Esophagus muscularis mucosa (tissue), 4 donors: ENCODE measurements at regions not wholly inside any gene's neighbourhood (a gene's known extent, or its start where the extent isn't known, plus 50 kb on each side); places are given as distances from the start of the nearest gene placed in this dataset.

Experiments used
- DNase-seq: peaks from one replicate; pipeline ENCODE4 v3.0.0-alpha.2; 2017; ENCODE audit errors: extremely low spot score
- H3K27ac ChIP-seq, 4 donors: fragments of 200-600 bp; sonication (generic); replicated peaks in 1 of 4; 1 replicate in 3 of 4; 2 replicates in 1 of 4; pipeline ENCODE4 v1.5.1; 2016 to 2019; ENCODE audit warnings: mild to moderate bottlenecking in 1 of 4
- H3K27me3 ChIP-seq, 4 donors: fragments of 200-600 bp; sonication (generic); one replicate each; pipeline versions ENCODE4 v1.5.1 to v1.6.0; 2016 to 2019
- H3K36me3 ChIP-seq, 4 donors: fragments of 200-600 bp; sonication (generic); one replicate each; pipeline ENCODE4 v1.5.1; 2016 to 2019
- H3K4me1 ChIP-seq, 4 donors: fragments of 200-600 bp; sonication (generic); one replicate each; pipeline ENCODE4 v1.5.1; 2016 to 2019
- H3K4me3 ChIP-seq, 4 donors: fragments of 200-600 bp; sonication (generic); 1 replicate in 2 of 4; 2 replicates in 2 of 4; pipeline ENCODE4 v1.5.1; 2016 to 2019; ENCODE audit warnings: mild to moderate bottlenecking in 4 of 4, moderate library complexity in 1 of 4
- H3K9me3 ChIP-seq, 4 donors: fragments of 200-600 bp; sonication (generic); 1 replicate in 3 of 4; 2 replicates in 1 of 4; pipeline ENCODE4 v1.5.1; 2016 to 2019
- CTCF ChIP-seq, 3 experiments: fragments of 200-600 bp in 2 of 3; fragments of 450-650 bp in 1 of 3; sonication (generic) in 2 of 3; IDR thresholded peaks; one replicate each; pipeline ENCODE4 v1.5.1; 2017 to 2019; ENCODE audit warnings: antibody characterized with exemption in 3 of 3, mild to moderate bottlenecking in 2 of 3, moderate library complexity in 1 of 3
- EP300 ChIP-seq: sonication (generic); formaldehyde crosslinking; IDR thresholded peaks from one replicate; pipeline ENCODE4 v1.6.1; 2017; ENCODE audit warnings: antibody characterized with exemption
- POLR2A ChIP-seq: fragments of 450-650 bp; IDR thresholded peaks from one replicate; pipeline ENCODE4 v1.6.1; 2017; ENCODE audit warnings: antibody characterized with exemption, moderate library complexity, mild to moderate bottlenecking, low read depth
- POLR2AphosphoS5 ChIP-seq, 2 donors: sonication (generic); formaldehyde crosslinking; IDR thresholded peaks; one replicate each; pipeline ENCODE4 v1.6.1; 2017; ENCODE audit warnings: antibody characterized with exemption in 2 of 2
- WGBS: methylation state at CpG from one replicate; pipeline ENCODE4 v1.1.5; 2018; 5-methylcytosine and 5-hydroxymethylcytosine counted together
- intact Hi-C: fragments of 100-400 bp; cut with DNase I; formaldehyde crosslinking; loops from one replicate; pipeline ENCODE4 v1.15.1; 2023

DNA sequence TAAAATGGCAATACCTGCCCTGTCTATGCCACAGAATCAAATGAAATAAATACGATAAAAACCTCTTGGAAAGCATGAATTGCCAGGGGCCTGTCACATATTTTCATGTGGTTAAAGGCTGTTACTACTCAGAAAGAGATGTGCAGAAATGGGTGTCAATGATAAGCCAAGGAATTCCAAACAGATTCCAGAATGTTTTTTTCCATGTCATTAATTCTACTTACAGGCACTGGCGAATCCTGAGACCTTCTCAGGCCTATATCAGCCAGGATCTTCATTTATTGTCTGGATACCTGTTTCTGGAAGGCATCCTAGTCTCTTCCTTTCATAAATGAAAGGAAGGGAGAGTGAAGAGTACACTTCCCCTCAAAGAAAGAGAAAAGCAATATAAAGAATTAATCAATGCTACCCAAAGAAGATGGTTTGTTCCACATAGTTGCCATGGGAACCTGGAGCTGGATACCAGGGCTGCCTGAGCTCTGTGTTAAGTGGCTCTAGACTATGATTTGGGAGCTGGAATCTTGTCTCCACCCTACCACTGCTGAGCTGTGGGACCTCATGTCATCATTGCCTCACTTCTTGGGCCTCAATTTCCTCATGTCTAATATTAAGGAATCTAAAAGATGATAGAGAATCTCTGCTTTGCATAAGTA is 335.1 kb upstream of the SKOR2 start:
- 52% methylated on average over 2 of the region's 2 CpGs for WGBS
- intact Hi-C loops = no loop called here
- no peaks in the 10 kb centered on the region for H3K4me1 ChIP-seq
- no peaks in the 10 kb centered on the region for H3K36me3 ChIP-seq
- peaks cover 0 to 3% (median 0%) of the 10 kb centered on the region in 4 donors for H3K27me3 ChIP-seq
- no peaks in the 10 kb centered on the region for H3K9me3 ChIP-seq
- no peak overlapping the region for H3K4me3 ChIP-seq
- DNase-seq = no peak
- H3K27ac ChIP-seq = no peak overlapping the region
- TF ChIP-seq POLR2AphosphoS5 (IDR thresholded peaks at IDR 0.05) (no peak), CTCF (IDR thresholded peaks at IDR 0.05) (no peak), EP300 (no peak), POLR2A (no peak)

DNA sequence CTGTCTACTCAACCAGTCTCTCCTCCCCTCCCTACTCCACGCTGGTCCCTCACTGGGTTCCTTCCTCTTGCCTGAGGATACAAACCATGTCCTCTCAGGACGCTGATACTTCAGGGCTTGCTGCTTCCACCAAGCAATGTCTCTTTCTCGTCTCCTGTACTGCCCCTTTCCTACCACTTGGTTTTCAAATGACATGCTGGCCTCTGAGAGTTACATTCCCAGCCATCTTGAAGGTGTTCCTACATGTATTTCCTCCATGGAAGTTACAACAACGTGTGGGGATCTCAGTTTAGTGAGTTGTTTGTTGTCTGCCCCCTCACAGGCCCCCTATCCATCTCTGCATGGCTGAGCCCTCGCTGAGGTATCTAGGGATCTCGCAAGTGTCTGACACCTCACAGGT is 334.5 kb upstream of the SKOR2 start:
- no peak for DNase-seq
- Histone ChIP-seq H3K4me3 (no peak overlapping the region), H3K36me3 (no peaks in the 10 kb centered on the region), H3K27ac (no peak overlapping the region), H3K27me3 (no peaks in the 10 kb centered on the region), H3K9me3 (no peaks in the 10 kb centered on the region), H3K4me1 (no peaks in the 10 kb centered on the region)
- no peak for TF ChIP-seq EP300
- TF ChIP-seq POLR2A = no peak
- TF ChIP-seq POLR2AphosphoS5 (IDR thresholded peaks at IDR 0.05) = no peak
- no peak for TF ChIP-seq CTCF (IDR thresholded peaks at IDR 0.05)
- 48% methylated on average over 6 of the region's 6 CpGs for WGBS
- intact Hi-C loops = no loop called here

GRCh38 chr18:47585136-47585535 is 333.7 kb upstream of the SKOR2 start:
- H3K36me3 ChIP-seq = no peaks in the 10 kb centered on the region
- H3K27ac ChIP-seq = no peak overlapping the region
- 39% methylated on average over 5 of the region's 5 CpGs for WGBS
- H3K9me3 ChIP-seq = no peaks in the 10 kb centered on the region
- intact Hi-C loops = no loop called here
- TF ChIP-seq POLR2AphosphoS5 (IDR thresholded peaks at IDR 0.05) (no peak), EP300 (no peak), POLR2A (no peak), CTCF (IDR thresholded peaks at IDR 0.05) (no peak)
- H3K4me3 ChIP-seq = no peak overlapping the region
- DNase-seq = no peak
- no peaks in the 10 kb centered on the region for H3K4me1 ChIP-seq
- H3K27me3 ChIP-seq = peaks cover 0 to 5% (median 0%) of the 10 kb centered on the region in 4 donors

DNA sequence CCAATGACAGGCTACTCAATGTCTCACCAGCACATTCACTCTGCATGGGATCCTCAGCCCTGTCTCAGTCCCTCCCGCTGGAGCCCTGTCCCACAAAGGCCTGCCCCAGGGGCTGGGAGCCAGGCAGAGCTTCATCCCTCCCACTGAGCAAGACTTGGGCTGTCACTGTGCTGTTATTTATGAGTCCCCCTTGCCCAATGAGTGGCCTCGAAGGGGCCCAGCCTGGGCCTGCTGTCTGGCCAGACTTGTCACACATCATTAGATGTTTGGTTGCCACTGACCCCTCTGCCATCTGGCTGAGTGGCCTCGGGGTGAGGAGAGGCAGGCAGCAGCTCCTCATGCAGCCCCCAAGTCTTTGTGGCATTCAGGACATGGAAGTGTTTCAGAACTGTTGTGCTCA is 330.6 kb upstream of the SKOR2 start:
- Histone ChIP-seq H3K4me3 (no peak overlapping the region), H3K27ac (no peak overlapping the region), H3K36me3 (no peaks in the 10 kb centered on the region), H3K4me1 (no peaks in the 10 kb centered on the region), H3K9me3 (no peaks in the 10 kb centered on the region), H3K27me3 (peaks cover 0 to 24% (median 0%) of the 10 kb centered on the region in 4 donors)
- no peak for TF ChIP-seq EP300
- TF ChIP-seq POLR2A = no peak
- no peak for TF ChIP-seq POLR2AphosphoS5 (IDR thresholded peaks at IDR 0.05)
- TF ChIP-seq CTCF (IDR thresholded peaks at IDR 0.05) = no peak
- WGBS = 13% methylated on average over 1 of the region's 3 CpGs
- no peak for DNase-seq
- intact Hi-C loops = no loop called here

- intact Hi-C loops = no loop called here
Measured at GRCh38 chr18:47577520-47577919, 326.1 kb upstream of the SKOR2 start.

More at GRCh38 chr18:47577520-47577919, 326.1 kb upstream of the SKOR2 start:
- H3K27me3 ChIP-seq = peaks cover 0 to 29% (median 0%) of the 10 kb centered on the region in 4 donors
- no peaks in the 10 kb centered on the region for H3K9me3 ChIP-seq
- no peak overlapping the region for H3K4me3 ChIP-seq
- WGBS = 54% methylated on average over 7 of the region's 7 CpGs
- no peaks in the 10 kb centered on the region for H3K36me3 ChIP-seq
- DNase-seq = no peak
- no peaks in the 10 kb centered on the region for H3K4me1 ChIP-seq
- TF ChIP-seq POLR2A (no peak), EP300 (no peak), CTCF (IDR thresholded peaks at IDR 0.05) (no peak), POLR2AphosphoS5 (IDR thresholded peaks at IDR 0.05) (no peak)
- no peak overlapping the region for H3K27ac ChIP-seq
